ENCODE measurements at regions not wholly inside any gene's neighbourhood (a gene's known extent, or its start where the extent isn't known, plus 50 kb on each side); places are given as distances from the start of the nearest gene placed in this dataset.

DNA sequence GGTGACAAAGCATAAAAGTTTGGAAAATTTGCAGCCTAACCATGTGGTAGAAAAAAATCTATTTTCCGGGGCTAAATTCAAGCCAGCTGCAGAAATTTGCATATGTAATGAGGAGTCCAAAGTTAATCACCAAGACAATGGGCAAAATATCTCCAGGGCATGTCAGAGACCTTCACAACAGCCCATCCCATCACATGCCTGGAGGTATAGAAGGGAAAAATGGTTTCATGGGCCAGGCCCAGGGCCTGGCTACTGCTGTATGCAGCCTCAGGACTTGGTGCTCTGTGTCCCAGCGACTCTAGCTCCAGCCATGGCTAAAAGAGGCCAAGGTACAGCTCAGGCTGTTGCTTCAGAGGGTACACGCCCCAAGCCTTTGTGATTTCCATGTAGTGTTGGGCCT lies 655.8 kb upstream of the MGAT4C start:
- no peak for DNase-seq

DNA sequence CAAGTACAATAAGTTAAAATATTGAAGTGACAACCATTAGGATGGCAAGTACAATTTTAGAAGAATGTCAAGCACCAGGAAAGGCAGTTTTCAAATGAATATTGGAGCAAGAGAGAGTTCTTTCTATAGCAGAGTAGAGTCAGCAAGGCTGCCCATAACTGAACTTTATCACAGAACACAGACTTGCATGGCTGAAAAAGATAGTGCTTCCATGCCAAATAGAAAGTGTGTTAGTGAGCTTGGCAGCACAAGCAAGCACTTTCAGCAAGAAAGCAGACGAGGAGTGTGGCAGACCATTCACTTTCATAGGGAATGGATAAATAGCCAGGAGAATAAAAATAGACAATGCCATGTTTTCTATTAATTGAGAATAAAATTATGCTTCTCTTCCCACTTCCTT lies 647.0 kb upstream of the MGAT4C start:
- DNase-seq = no peak

DNA sequence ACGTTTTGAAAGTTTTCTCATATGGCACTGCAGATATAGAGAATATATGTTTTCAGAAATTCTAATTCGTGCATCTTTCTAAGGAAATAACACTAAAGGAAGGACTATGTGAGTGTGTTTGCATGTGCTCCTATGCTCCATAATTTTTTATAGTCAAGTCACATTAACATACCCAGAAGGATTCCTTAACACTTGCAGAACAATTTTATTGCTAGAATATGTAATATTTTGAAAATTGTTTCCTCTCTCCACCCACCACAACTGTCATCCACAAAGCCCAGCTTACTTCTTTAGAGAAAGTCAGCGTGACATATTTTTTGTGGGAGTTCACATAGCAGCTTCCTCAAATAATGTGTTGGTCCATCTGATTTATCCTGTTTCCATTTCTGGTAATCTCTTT lies 604.6 kb upstream of the MGAT4C start:
- DNase-seq = no peak

DNA sequence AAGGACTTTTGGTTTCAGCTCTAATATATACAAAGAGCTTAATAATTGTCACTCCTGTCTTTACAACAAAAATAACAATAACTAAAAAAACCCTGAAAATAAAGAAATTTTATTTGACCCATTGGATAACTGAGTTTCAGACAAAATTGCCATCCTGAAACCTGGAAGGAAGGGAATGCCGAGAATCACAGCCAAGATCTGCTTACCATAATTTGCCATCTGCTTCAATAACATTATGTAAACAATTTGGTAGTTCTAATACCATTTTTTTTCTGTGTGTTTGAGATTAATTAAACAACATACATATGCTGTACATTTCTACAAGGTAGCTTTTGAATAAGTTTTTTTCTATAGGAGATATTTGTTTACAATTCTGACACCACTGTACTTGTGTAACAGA lies 596.3 kb upstream of the MGAT4C start:
- no peak for DNase-seq

DNA sequence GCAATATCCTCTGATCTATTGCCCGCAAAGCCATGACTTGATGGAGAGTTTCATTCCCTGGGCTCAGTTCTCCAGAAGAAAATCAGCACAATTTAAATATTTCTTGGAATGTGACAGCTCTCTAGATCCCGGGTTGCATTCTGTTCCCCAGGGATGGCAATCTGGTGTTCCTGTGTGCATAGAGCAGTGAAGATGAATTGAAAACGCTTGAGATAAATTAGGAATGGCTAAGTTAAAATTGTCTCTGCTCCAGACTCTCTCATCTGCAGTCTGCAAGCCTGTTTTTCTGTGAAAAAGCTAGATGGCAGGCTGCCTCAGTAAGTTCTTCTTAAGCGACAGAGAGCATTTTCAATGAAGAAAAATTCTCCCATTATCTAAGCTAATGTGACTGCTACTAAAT lies 582.5 kb upstream of the MGAT4C start:
- DNase-seq = no peak

DNA sequence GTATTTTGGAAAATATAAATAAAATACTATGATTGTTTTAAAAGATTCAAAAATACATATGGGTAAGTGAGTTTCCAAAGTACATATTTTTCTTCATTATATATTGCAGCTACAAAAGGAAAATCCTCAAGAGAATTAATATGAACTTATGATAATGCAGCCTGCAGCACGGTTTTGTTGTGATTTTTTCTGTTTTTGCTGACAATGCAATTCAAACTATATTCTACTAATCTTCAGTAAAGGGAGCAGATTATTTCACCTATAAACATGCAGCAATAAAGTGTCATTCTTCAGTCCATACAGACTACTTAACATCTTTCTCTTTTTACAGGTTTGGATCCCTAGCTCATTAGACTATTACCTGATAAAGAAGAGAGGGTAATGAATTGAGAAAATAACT lies 582.1 kb upstream of the MGAT4C start:
- no peak for DNase-seq

DNA sequence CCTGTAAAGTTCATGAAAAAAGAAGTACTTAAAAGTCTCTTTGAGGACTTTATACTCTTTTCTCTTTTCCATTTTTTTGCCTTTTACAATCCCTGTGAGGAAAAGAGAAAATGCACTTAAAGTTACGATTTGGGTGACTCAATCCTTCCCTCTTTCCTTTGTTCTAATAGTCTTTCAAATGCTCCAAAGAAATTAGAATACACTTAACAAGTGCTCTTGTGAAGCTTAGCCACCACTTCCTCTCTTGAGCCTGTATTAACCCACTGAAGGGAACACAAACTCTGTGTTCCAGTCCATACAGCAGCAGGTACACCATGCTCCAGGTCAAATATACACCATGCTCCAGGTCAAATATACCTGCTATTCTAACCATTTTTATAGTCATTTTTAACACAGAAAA lies 581.1 kb upstream of the MGAT4C start:
- DNase-seq = no peak

DNA sequence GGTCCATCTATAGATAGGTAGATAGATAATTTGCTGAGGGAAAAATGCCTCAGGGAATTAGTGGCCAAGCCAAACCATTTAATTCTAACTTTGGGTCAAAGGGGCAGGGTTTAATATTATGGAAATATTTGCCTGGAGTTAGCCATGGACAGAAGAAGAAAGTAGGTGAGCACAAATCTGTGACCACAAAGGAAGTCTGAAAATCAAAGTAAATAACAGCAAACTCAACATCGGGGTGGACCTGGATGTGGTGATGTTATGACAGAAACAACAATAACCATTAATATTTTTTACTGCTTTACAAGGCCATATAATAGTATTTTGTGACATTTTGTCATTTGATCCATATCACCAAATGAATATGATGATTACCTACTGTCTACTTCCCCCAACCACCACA lies 578.0 kb upstream of the MGAT4C start:
- DNase-seq = no peak

DNA sequence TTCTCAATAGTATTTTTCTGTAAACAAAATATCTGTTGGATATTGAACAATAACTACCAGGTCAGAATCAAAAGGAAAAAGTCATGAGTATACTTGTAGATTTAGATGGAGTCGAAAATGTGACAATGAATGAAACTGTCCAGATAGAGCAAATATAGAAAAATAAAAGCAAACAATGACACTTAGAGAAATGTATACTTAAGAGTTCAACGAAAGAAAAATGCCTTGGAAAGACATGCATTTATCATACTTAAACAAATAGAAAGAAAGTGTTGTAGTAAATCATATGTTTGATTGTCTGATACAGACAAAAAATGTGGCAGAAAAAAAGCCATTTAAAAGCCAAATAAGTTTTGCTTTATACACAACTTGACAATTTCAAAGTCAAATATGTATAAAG lies 571.2 kb upstream of the MGAT4C start:
- no peak for DNase-seq

DNA sequence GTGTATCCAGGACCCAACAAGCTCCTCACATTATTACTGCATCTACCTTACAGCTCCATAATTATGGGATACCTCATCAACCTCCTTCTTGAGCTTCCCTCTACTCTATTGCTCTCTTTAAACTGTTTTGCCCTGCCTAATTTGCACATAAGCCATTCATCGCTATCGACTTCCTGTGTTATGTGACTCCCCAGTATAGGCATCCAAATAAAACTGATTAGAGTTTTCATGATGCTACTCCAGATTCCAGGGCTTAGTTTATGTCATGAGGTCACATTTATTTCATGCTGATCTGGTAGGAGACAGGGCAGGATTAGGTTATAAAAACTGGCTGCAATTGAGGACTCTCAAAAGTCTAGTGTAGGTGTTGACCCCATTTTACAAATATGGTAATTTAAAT lies 569.9 kb upstream of the MGAT4C start:
- no peak for DNase-seq

DNA sequence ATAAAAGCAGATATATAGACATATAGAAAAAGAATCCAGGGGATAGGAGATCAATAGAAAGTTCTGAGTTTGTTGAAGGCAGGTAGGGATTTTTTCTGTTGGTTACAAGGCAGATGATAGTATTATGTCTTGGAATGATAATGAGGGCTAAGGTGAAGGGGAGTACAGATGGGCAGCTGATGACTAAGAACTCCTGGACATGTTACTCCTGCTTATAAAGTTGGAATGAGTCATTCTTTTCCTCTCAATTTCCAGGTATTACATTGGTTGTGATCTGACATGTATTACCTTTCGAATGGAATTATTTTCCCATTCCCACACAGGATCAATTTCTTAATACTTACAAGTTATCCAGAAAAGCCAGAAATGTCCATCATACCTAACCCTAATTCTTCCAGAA lies 545.2 kb upstream of the MGAT4C start:
- no peak for DNase-seq

DNA sequence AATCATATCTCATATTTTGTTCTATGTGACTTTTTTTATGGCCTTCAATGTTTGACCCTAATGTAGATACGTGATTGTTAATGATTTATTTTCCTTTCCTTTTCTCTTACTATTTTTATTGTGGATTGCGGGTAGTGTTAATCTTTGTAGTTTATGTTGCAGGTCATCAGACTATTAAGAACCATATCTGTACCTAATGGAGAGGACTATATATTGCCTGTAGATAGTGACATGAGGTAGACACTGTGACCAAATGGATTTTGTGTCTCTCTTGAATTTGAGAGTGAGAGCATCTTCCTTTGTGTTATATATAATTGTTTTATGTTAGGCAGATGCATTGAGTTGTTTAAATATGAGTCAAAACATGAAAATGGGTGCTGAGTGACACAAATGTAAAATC lies 543.4 kb upstream of the MGAT4C start:
- no peak for DNase-seq

DNA sequence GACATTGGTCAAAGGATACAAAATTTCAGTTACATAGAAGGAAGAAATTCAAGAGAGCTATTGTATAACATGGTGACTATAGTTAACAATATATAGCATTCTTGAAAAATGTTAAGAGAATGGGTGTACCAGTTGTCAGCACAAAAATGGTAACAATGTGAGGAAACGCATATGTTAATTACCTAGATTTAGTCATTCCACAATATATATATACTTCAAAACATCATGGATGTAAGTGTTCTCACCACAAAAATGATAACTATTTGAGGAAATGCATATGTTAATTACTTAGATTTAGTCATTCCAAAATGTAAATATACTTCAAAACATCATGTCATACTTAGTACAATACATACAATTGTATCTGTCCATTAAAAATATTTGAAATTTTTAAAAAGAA lies 540.4 kb upstream of the MGAT4C start:
- no peak for DNase-seq

DNA sequence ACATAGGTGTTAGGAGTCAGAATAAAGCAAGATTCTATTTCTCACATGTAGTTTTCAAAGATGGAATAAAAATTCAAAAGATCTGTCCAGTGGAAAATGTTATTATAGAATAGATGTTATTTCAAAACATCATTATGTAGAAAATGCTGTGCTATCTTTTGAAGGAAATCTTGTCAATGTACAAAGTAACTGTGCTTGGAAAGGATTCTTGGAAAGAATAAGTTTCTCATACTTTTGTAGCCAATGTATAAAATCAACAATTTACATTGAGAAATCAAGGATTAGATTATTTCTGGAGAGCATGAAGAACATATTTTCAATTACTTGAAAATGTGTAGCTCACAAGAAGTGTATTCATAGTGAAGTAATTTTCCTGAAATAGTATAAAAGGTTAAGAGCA lies 532.5 kb upstream of the MGAT4C start:
- DNase-seq = no peak

DNA sequence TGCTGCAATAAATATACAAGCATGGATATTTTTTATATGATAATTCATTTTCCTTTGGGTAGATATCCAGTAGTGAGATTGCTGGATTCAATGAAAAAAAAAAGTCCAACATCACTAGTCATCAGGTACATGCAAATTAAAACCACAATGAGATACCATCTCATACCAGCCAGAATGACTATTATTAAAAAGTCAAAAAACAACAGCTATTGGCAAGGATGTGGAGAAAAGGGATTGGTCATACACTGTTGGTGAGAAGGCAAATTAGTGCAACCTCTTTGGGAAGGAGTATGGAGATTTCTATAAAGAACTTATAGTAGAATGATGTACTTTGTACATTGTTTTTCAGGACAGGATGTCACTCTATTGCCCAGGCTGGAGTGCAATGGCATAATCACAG lies 531.2 kb upstream of the MGAT4C start:
- no peak for DNase-seq

DNA sequence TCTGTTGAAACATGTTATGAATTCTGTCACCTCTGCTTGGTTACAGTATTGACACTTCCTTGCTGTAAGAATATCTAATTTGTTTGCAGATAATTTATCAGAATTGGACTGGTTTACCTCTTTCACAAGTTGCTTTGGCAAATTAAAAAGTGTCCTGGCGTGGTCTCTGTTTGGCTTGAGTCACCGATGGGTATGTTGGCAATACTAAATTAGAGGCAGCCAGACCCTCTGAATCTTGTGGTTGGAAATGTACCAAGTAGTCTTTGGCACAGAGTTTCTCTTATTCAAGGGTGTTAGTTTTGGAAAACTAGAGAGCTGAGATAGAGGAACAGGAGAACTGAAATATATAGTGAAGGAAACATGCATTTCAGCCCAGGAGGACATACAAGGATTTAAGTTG lies 521.1 kb upstream of the MGAT4C start:
- no peak for DNase-seq

DNA sequence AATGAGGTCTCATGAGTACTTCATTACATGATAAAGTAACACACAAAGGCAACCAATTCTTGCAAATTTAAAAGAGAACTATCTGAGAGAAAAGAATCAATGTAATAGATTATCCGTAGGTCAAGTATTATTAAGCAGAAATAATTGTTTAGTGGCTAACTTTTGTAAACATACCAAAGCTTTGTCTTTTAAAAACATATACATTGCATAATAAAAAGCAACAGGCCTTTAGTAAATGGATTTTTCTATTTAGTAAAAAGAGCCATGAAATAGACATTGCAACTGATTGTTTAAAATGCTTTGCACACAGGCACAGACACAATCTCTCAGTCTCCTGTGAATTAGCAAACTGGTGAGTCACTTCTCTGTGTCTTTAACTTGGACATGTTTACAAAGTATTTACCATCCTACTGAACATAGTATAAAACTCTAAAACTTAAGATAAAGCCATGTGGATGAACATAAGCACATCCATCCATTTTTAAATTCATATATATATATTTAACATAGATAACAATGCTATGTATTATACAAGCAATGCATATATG lies 518.7 kb upstream of the MGAT4C start:
- DNase-seq = no peak

DNA sequence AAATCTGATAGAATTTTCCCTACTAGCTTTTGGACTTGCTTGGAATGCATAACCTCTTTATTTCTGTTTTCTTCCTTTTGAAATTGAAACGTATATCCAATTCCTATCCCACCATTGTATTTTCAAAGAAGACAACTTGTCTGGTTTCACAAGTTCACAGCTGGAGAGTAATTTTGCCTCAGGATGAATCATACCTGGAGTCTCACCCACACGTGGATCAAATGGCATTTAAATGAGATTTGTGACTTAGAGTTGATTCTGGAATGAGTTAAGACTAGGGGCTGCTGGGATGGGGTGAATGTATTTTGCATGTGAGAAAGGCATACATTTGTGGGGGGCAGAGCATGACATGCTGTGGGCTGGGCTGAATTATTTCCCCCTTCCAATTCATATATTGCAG lies 516.5 kb upstream of the MGAT4C start:
- DNase-seq = no peak

DNA sequence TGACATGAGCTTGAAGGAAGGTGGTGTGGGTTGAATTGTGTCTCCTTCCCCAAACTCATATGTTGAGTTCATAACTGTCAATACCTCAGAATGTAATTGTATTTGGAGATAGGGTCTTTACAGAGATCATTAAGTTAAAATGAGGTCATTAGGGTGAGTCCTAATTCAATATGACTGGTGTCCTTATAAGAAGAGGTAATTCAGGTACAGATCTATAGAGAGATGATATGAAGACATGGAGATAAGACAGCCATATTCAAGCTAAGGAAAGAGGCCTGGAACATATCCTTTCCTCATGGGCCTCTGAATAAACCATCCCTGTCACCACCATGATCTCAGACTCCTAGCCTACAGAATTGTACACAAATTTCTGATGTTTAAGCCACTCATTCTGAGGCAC lies 514.7 kb upstream of the MGAT4C start:
- DNase-seq = no peak

DNA sequence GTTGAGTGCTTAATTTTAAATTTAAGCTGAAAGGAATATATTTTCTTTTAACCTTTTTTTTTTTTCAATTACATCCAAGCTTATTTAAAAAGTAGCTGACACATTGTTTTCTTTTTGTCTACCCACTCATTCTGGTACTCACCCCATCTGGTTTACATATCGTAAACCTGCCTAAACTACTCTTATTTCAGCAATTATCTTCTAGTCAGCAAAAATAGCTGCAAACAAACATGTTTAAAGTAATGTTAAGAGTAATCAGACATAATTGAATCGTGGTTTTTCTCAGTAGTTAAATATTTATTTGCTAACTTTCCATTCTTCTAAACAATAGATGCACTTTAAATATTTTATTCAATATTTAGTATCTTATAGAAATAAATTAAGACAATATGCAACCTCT lies 492.7 kb upstream of the MGAT4C start:
- DNase-seq = no peak

DNA sequence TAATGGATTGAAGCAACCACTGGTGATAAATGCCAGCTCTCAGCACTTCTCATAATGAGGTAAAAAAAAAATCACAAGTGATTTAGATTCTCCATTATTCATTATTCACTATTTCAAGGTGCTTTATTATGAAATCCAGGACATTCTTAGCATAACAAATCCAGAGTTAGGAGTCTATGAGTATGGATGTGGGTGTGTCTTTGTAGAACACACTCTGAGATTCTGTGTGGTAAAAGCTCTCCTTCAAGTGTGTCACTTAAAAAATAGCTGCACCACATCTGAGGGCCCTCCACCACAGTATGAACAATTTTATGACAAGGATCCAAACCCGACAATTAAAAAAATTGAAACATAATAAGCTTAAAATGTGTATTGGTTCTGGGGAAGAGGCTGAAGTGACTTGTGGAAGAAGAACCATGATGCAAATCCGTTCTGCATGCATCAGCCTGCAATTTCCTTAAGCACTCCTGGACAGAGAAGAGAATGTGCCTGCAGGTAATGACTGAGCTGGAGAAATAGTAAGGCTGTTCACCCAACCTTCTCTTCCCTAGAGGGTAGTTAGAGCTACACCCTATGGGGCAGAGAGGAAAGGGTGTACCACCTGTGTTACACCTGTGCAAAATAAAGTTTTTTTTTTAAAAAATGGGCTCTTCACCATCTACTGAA lies 488.5 kb upstream of the MGAT4C start:
- DNase-seq = no peak

DNA sequence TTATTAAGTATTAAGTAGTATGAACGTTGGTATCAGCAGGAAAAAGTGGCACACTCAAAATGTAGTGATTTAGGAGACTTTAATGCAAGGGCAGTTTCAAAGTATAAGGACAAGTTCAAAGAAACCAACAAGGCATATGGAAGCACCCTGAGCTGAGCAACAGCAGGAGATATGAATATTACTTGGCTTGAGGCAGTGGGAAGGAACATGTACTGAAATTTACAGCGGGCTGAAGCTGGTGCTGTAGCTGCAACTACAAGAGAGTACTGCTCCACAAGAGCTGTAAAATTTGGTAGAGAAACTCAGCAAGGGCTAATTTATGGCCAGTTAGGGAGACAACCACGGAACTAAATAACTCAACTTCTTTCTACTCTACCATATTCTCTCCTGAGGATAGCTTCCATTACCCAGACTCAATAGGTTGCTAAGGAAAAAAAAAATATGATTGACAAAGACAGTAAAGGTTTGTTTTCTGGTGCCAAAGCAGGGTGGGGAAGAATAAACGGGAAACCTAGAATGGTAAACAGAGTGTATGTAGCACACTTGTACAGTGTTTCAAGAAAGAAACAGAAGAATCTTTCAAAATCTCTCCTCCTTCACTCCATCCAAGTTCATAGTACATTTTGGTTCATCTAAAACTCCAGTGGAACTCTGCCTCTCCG lies 487.8 kb upstream of the MGAT4C start:
- no peak for DNase-seq

DNA sequence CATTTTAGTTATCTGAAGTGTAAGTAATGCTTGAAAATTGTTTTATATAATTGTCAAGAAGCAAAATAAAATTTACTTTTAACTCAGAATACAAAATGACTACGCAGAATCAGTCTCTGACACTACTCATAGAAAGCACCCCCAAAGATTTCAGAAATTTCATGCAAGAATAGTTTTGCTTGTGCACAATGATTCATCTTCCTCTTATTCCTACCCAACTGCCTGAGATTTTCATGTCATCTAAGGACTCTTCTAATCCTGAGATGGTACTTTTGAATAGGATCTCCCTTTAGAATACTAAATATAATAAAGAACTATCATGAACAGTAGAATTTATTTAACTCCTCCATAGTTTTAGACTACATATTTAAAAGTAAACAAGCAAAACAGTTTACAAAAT lies 485.3 kb upstream of the MGAT4C start:
- no peak for DNase-seq

DNA sequence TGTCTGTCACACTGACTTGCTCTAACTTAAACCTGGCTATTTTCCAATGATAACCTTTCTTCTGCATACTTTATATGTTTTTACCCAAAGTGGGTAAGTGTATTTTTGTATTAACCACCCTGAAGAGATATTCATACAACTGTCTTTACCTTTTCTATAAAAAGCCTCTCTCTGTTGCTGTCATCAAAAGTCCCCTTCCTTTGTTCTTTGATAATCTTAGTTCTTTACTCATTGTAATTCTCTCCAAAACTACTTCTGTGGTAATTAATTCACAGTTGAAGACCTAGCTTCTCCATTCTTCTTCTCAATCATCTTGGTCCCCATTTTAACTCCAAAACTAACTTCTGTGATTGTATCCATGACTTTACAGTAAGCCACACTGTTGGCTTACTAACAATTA lies 479.7 kb upstream of the MGAT4C start:
- DNase-seq = no peak

DNA sequence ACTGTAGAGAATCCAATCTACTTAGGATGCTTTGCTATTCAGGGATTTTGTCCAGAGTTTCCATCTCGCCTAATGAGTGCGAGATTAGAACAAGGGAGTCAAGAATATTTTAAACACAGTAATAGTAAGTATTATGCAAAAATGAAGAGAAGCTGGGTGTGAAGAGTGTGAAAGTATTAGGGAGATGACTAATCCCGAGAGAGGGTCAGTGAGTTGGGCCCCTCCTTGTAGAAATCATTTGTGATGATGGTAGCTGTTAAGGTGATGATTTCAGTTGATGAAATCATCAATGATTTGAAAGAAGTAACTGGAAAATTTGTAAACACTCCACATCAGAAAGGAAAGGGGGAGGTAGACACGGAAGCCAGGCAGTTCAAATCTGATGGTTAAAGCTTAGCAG lies 478.9 kb upstream of the MGAT4C start:
- DNase-seq = no peak
